ENCODE measurements at regions not wholly inside any gene's neighbourhood (a gene's known extent, or its start where the extent isn't known, plus 50 kb on each side); places are given as distances from the start of the nearest gene placed in this dataset.

DNA sequence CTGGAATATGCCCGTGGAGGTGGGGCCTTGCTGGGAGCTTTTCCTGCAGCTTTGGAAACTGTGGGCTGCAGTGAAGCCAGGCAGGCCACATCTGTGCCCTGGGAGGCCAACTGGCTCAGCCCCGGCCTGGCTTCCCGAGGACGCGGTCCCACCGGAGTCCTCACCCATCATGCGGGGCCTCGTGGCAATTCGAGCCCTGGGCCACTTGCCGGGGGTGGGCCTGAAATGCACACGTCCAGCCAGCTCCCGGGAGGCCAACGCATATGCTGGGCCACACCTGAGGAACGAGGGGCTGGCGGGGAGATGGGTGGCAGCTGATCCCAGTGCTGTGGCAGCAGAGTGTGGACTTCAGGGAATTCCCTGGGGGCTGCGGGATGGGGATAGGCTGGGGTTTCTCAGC, 172.4 kb upstream of the GSE1 start:
- in situ Hi-C loops (cut with MboI; ENCODE audit: low sequenced_read_pairs) (no loop called here), dilution Hi-C loops (cut with HindIII; ENCODE audit: low sequenced_read_pairs, unreplicated experiment) (no loop called here)
- 95% methylated on average over 4 of the region's 16 CpGs; no CpG with 5 or more reads in 1 of the 2 experiments for WGBS, 2 experiments (ENCODE audit: extremely low coverage in 2 of 2, insufficient read length in 1 of 2)

More for the DNA sequence above, 172.4 kb upstream of the GSE1 start:
- H3K27me3 ChIP-seq (ENCODE audit: control insufficient read depth, insufficient read depth, low read length) = no peaks in the 10 kb centered on the region
- TF ChIP-seq CEBPB (IDR thresholded peaks at IDR 0.05; ENCODE audit: low read depth, low read length) (no peak), MAZ (IDR thresholded peaks at IDR 0.05; ENCODE audit: borderline replicate concordance, low read depth, low read length) (no peak), MXI1 (IDR thresholded peaks at IDR 0.05; ENCODE audit: borderline replicate concordance, low read depth, low read length) (no peak), NFE2L2 (IDR thresholded peaks at IDR 0.05; ENCODE audit: low read depth, low read length) (no peak), BHLHE40 (IDR thresholded peaks at IDR 0.05; ENCODE audit: low read depth, low read length) (no peak), FOS (IDR thresholded peaks at IDR 0.05; ENCODE audit: low read depth, low read length) (no peak), POLR2A (IDR thresholded peaks at IDR 0.05; ENCODE audit: low read depth, low read length) (no peak), RFX5 (IDR thresholded peaks at IDR 0.05; ENCODE audit: low read depth, low read length) (no peak), MAFK (IDR thresholded peaks at IDR 0.05; ENCODE audit: low read depth, low read length) (no peak), CHD1 (IDR thresholded peaks at IDR 0.05; ENCODE audit: low read depth, low read length) (no peak), SMC3 (IDR thresholded peaks at IDR 0.05; ENCODE audit: low read depth, low read length) (no peak)
- TF ChIP-seq, protein P1, sequence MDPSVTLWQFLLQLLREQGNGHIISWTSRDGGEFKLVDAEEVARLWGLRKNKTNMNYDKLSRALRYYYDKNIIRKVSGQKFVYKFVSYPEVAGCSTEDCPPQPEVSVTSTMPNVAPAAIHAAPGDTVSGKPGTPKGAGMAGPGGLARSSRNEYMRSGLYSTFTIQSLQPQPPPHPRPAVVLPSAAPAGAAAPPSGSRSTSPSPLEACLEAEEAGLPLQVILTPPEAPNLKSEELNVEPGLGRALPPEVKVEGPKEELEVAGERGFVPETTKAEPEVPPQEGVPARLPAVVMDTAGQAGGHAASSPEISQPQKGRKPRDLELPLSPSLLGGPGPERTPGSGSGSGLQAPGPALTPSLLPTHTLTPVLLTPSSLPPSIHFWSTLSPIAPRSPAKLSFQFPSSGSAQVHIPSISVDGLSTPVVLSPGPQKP (IDR thresholded peaks at IDR 0.05; ENCODE audit: borderline replicate concordance, low read depth, low read length) = no peak
- TF ChIP-seq, protein P2, sequence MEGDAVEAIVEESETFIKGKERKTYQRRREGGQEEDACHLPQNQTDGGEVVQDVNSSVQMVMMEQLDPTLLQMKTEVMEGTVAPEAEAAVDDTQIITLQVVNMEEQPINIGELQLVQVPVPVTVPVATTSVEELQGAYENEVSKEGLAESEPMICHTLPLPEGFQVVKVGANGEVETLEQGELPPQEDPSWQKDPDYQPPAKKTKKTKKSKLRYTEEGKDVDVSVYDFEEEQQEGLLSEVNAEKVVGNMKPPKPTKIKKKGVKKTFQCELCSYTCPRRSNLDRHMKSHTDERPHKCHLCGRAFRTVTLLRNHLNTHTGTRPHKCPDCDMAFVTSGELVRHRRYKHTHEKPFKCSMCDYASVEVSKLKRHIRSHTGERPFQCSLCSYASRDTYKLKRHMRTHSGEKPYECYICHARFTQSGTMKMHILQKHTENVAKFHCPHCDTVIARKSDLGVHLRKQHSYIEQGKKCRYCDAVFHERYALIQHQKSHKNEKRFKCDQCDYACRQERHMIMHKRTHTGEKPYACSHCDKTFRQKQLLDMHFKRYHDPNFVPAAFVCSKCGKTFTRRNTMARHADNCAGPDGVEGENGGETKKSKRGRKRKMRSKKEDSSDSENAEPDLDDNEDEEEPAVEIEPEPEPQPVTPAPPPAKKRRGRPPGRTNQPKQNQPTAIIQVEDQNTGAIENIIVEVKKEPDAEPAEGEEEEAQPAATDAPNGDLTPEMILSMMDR (conservative IDR thresholded peaks at IDR 0.05; ENCODE audit: low read depth, low read length) = no peak
- TF ChIP-seq, protein P3, sequence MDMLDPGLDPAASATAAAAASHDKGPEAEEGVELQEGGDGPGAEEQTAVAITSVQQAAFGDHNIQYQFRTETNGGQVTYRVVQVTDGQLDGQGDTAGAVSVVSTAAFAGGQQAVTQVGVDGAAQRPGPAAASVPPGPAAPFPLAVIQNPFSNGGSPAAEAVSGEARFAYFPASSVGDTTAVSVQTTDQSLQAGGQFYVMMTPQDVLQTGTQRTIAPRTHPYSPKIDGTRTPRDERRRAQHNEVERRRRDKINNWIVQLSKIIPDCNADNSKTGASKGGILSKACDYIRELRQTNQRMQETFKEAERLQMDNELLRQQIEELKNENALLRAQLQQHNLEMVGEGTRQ (IDR thresholded peaks at IDR 0.05; ENCODE audit: low read depth, low read length) = no peak
- ChIA-PET CTCF (no interaction called here), POLR2A (ENCODE audit: unreplicated experiment) (no interaction called here)
- no peak overlapping the region for H3K9ac ChIP-seq (ENCODE audit: low read depth, low read length)
- peaks cover 0 to 9% of the 10 kb centered on the region in 2 experiments; a peak in 2 of 4 replicates for H3K79me1 ChIP-seq (ENCODE audit: low read depth in 1 of 2, low read length in 2 of 2)
- peaks cover 54% of the 10 kb centered on the region for H4K20me1 ChIP-seq (ENCODE audit: insufficient read depth, low read length)
- no peak overlapping the region for H4K91ac ChIP-seq (ENCODE audit: insufficient read depth, low read depth, low read length)
- ATAC-seq (ENCODE audit: low read depth) = no peak
- H3K4me3 ChIP-seq (ENCODE audit: insufficient read depth, low read depth, low read length) = no peak overlapping the region
- H2BK20ac ChIP-seq (ENCODE audit: low read depth, low read length) = no peak overlapping the region
- no peak overlapping the region for H3K27ac ChIP-seq (ENCODE audit: insufficient read depth, low read length)
- no peak overlapping the region for H2BK15ac ChIP-seq (ENCODE audit: low read depth, low read length)
- H2BK120ac ChIP-seq (ENCODE audit: low read depth, low read length) = no peak overlapping the region
- no peaks in the 10 kb centered on the region for H3K9me1 ChIP-seq (ENCODE audit: insufficient read depth, low read length)
- BruUV-seq (replicated peaks) = no TSS peak
- H3K4ac ChIP-seq (ENCODE audit: low read depth, low read length) = no peak overlapping the region
- H3K36me3 ChIP-seq (ENCODE audit: control insufficient read depth, insufficient read depth, low read length) = peaks cover 10% of the 10 kb centered on the region
- no peak overlapping the region for H2AK5ac ChIP-seq (ENCODE audit: low read depth, low read length)
- no peaks in the 10 kb centered on the region; the same call in 1 of the 2 replicates for H3K4me1 ChIP-seq (ENCODE audit: control insufficient read depth, insufficient read depth, low read length)
- no peak overlapping the region for H3K56ac ChIP-seq (ENCODE audit: extremely low read depth, insufficient read depth, low read length)
- H4K8ac ChIP-seq (ENCODE audit: low read depth in 2 of 2, low read length in 2 of 2) = no peak overlapping the region
- H3K4me2 ChIP-seq (ENCODE audit: low read depth, low read length) = no peak overlapping the region
- intact Hi-C loops (cut with micrococcal nuclease) = no loop called here
- DNase-seq = no peak
- H4K5ac ChIP-seq (ENCODE audit: low read depth, low read length) = no peak overlapping the region
- H3K9me3 ChIP-seq (ENCODE audit: control insufficient read depth, insufficient read depth, low read length) = no peaks in the 10 kb centered on the region
- H3K18ac ChIP-seq (ENCODE audit: low read depth, low read length) = no peak overlapping the region
- no peak overlapping the region for H3K14ac ChIP-seq (replicated peaks; ENCODE audit: low read depth, low read length)
- H2BK5ac ChIP-seq (ENCODE audit: low read depth, low read length, poor library complexity, severe bottlenecking) = no peak overlapping the region
- H2AK9ac ChIP-seq (replicated peaks; ENCODE audit: low read depth, low read length, poor library complexity) = no peak overlapping the region
- no peak overlapping the region for H2AFZ ChIP-seq (replicated peaks; ENCODE audit: low read length, poor library complexity)
- no peak overlapping the region for H3K23ac ChIP-seq (ENCODE audit: low read depth, low read length)

All from IMR-90 (cell line).